ENCODE measurements at regions not wholly inside any gene's neighbourhood (a gene's known extent, or its start where the extent isn't known, plus 50 kb on each side); places are given as distances from the start of the nearest gene placed in this dataset.

- TF ChIP-seq CTCF (IDR thresholded peaks at IDR 0.05; ENCODE audit: poor library complexity, severe bottlenecking) (no peak), SMC3 (conservative IDR thresholded peaks at IDR 0.05; ENCODE audit: poor library complexity) (no peak), EZH2 (IDR thresholded peaks at IDR 0.05; ENCODE audit: borderline replicate concordance, insufficient read depth, low read length, poor library complexity, severe bottlenecking) (no peak), POLR2AphosphoS5 (IDR thresholded peaks at IDR 0.05) (no peak), EP300 (conservative IDR thresholded peaks at IDR 0.05; ENCODE audit: poor library complexity, severe bottlenecking) (no peak), MXI1 (conservative IDR thresholded peaks at IDR 0.05; ENCODE audit: poor library complexity, severe bottlenecking) (no peak), REST (IDR thresholded peaks at IDR 0.05; ENCODE audit: borderline replicate concordance) (no peak), TAF1 (IDR thresholded peaks at IDR 0.05; ENCODE audit: low read depth) (no peak), RAD21 (conservative IDR thresholded peaks at IDR 0.05) (no peak)
- no peak overlapping the region for H2AFZ ChIP-seq (ENCODE audit: low read depth, low read length)
- no peaks in the 10 kb centered on the region for H4K20me1 ChIP-seq (ENCODE audit: insufficient read depth)
- H3K36me3 ChIP-seq (ENCODE audit: insufficient read depth, low read length): no peaks in the 10 kb centered on the region
- H3K79me2 ChIP-seq (replicated peaks; ENCODE audit: insufficient read depth, low read length): no peaks in the 10 kb centered on the region
- H3K9me2 ChIP-seq (ENCODE audit: insufficient read depth, low read length): no peaks in the 10 kb centered on the region
- H3K9ac ChIP-seq (ENCODE audit: low read length): no peak overlapping the region
- H3F3A ChIP-seq (ENCODE audit: insufficient read depth, low read length, poor library complexity, severe bottlenecking): no peaks in the 10 kb centered on the region
- H3K4me2 ChIP-seq (ENCODE audit: low read length): no peak overlapping the region
- H3K4me3 ChIP-seq (ENCODE audit: low read length): no peak overlapping the region
- H3K27ac ChIP-seq (ENCODE audit: low read length): no peak overlapping the region
- no peaks in the 10 kb centered on the region for H3K27me3 ChIP-seq (ENCODE audit: insufficient read depth, low read depth, low read length)
- no peaks in the 10 kb centered on the region for H3K9me3 ChIP-seq (ENCODE audit: low read length)
These were observed 446.2 kb downstream of the ELAVL2 start for GRCh38 chr9:23379842-23380241.

- no peak overlapping the region for H3K27ac ChIP-seq (ENCODE audit: low read length)
- H3K79me2 ChIP-seq (replicated peaks; ENCODE audit: insufficient read depth, low read length): no peaks in the 10 kb centered on the region
- H3K9me3 ChIP-seq (ENCODE audit: low read length): no peaks in the 10 kb centered on the region
- H3K27me3 ChIP-seq (ENCODE audit: insufficient read depth, low read depth, low read length): no peaks in the 10 kb centered on the region
- no peaks in the 10 kb centered on the region for H3F3A ChIP-seq (ENCODE audit: insufficient read depth, low read length, poor library complexity, severe bottlenecking)
- no peak overlapping the region for H2AFZ ChIP-seq (ENCODE audit: low read depth, low read length)
- no peaks in the 10 kb centered on the region for H3K36me3 ChIP-seq (ENCODE audit: insufficient read depth, low read length)
- H3K9me2 ChIP-seq (ENCODE audit: insufficient read depth, low read length): no peaks in the 10 kb centered on the region
- no peak overlapping the region for H3K9ac ChIP-seq (ENCODE audit: low read length)
- TF ChIP-seq REST (IDR thresholded peaks at IDR 0.05; ENCODE audit: borderline replicate concordance): no peak
- no peak overlapping the region for H3K4me2 ChIP-seq (ENCODE audit: low read length)
- no peak overlapping the region for H3K4me3 ChIP-seq (ENCODE audit: low read length)
- H4K20me1 ChIP-seq (ENCODE audit: insufficient read depth): no peaks in the 10 kb centered on the region
These were observed 445.2 kb downstream of the ELAVL2 start for GRCh38 chr9:23380821-23381220.
